Left cardiac atrium (tissue), 4 donors: ENCODE measurements at regions not wholly inside any gene's neighbourhood (a gene's known extent, or its start where the extent isn't known, plus 50 kb on each side); places are given as distances from the start of the nearest gene placed in this dataset.

Source experiments
- ATAC-seq, 2 donors: fragments of 200-7000 bp; cut with Tn5 transposase; one replicate each; pipeline ENCODE4 v1.9.1; 2020; ENCODE audit warnings: mild to moderate bottlenecking in 2 of 2, moderate library complexity in 2 of 2
- DNase-seq: peaks from one replicate; pipeline ENCODE4 v3.0.0-alpha.2; 2020
- intact Hi-C, 2 donors: fragments of 100-400 bp; cut with DNase I; formaldehyde crosslinking; loops; one replicate each; pipeline versions ENCODE4 v1.14.1 to v1.15.1; 2022 to 2023
- donor health status: DM: no; HTN: yes; CAD: no.
- donor health status: DM: no; HTN: yes; CAD: no; lungs with severe emphysema.
- donor health status: DM: yes; HTN: yes; CAD: no.
- donor health status: Dilated cardiomyopathy.

DNA sequence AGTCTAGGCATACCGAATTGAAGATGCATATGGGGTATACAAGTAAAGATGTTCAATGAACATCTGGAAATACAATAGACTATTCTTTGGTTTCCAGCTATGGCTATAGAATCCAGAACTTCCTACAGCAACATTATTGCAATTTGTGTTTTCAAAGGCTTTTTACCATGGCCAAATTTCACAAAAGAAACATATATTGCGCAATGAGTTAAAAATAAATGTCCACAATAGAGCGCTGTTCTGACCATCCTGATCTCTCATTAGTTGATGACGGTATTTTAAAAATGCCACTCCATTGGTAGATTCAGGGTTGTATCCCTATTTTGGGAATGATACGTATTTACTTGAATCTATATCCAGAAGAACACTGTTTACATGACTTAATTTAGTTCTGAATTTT is 139.2 kb downstream of the LINC00632 start:
- intact Hi-C loops = no loop called here
- no peak for ATAC-seq
- no peak for DNase-seq

- intact Hi-C loops = no loop called here
- no peak for DNase-seq
- ATAC-seq = no peak
Measured at GRCh38 chrX:140860718-140861117, 141.7 kb upstream of the SPANXB1 start.

GRCh38 chrX:140866446-140866845 is 135.9 kb upstream of the SPANXB1 start:
- DNase-seq (no peak), ATAC-seq (no peak)
- intact Hi-C loops = no loop called here

DNA sequence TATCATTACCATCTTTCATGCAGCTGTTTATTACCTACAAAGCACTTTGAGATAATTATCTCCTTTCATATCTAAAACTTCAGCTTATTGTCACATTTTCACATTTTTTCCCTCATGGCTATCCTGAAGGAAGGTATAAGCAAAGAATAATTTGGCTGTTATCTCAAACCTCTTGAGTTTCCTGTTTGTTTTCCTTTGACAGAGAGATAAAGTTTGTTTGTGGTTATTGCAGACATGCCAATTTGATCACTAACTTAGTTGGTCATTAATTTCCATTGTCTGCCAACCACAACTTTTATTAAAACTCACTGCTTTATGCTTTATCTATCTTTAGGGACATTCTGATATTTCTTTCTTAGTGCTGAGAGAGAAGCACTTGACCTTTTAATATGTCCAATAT is 89.8 kb upstream of the SPANXB1 start:
- no peak for ATAC-seq
- intact Hi-C loops = no loop called here
- no peak for DNase-seq

- no peak for ATAC-seq
- DNase-seq = no peak
- intact Hi-C loops = no loop called here
Measured at GRCh38 chrX:140913802-140914501, 88.4 kb upstream of the SPANXB1 start.

GRCh38 chrX:140916872-140917271 is 85.5 kb upstream of the SPANXB1 start:
- no peak for DNase-seq
- no peak for ATAC-seq
- intact Hi-C loops = no loop called here

DNA sequence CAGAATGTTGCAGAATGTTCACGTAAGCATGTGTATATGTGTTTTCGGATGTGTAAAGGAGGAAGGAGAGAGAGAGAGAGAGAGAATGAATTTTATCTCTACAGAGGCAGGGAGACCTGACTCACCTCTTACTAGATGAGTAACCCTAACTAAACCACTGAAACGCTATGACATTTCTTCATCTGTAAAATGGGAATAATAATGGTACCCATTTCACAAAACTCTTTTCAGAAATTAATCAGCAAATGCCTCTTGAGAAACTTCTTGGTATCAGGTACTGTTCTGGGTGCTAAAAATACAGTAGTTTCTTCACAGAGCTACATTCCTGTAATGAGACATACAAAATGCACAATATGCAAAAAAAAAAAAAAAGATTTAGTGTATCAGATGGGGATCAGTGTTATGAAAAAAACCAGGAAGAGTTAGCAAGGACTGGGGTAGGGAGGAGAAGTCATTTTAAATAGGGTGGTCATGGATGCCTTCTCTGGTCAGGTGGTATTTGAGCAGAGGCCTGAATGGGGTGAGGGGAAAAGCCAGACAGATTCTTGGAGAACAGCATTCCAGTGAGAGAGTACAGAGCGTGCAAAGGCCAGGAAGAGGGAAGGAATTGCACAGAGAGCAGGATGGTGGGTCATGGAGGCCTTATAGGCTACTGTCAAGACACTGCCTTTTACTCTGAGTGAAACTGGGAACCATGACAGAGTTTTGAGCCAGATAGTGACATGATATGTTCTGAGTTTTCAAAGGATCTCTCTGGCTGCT is 84.9 kb upstream of the SPANXB1 start:
- intact Hi-C loops = no loop called here
- no peak for ATAC-seq
- no peak for DNase-seq

- ATAC-seq (peak; percentile 42 to 68), DNase-seq (no peak)
- intact Hi-C loops = no loop called here
Measured at GRCh38 chrX:140918398-140919038, 83.9 kb upstream of the SPANXB1 start.

DNA sequence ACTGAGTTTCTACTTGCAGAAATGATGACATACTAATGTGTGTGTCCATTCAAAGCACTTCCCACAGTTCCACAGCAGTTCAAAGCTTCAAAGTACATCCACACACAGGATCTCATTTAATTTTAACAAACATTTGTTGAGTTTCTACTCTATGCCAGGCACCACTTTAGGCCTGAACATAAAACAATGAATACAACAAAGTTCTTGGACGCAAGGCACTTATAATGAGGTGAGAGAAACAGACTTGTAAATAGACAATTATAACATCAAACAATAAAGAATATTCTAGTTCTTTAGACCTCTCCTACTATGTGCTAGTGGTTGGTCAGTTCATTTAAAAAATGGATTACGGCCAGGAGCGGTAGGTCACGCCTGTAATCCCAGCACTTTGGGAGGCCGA is 82.0 kb upstream of the SPANXB1 start:
- intact Hi-C loops = no loop called here
- ATAC-seq (no peak), DNase-seq (no peak)

- ATAC-seq (no peak), DNase-seq (no peak)
- intact Hi-C loops = no loop called here
Measured at GRCh38 chrX:140923118-140923517, 79.3 kb upstream of the SPANXB1 start.

GRCh38 chrX:140928739-140929138 is 73.7 kb upstream of the SPANXB1 start:
- no peak for ATAC-seq
- intact Hi-C loops = no loop called here

GRCh38 chrX:140933016-140933415 is 69.4 kb upstream of the SPANXB1 start:
- intact Hi-C loops = no loop called here
- no peak for ATAC-seq
- DNase-seq = no peak

More at GRCh38 chrX:140928739-140929138, 73.7 kb upstream of the SPANXB1 start:
- DNase-seq = no peak

- intact Hi-C loops = no loop called here
- no peak for ATAC-seq
- DNase-seq = no peak
Measured at GRCh38 chrX:140933874-140934655, 68.3 kb upstream of the SPANXB1 start.

GRCh38 chrX:140943513-140943912 is 58.9 kb upstream of the SPANXB1 start:
- ATAC-seq = no peak
- DNase-seq = no peak
- intact Hi-C loops = no loop called here

GRCh38 chrX:140944710-140945109 is 57.7 kb upstream of the SPANXB1 start:
- DNase-seq (no peak), ATAC-seq (no peak)
- intact Hi-C loops = no loop called here

- intact Hi-C loops = no loop called here
- no peak for ATAC-seq
- DNase-seq = no peak
Measured at GRCh38 chrX:140948827-140949226, 53.6 kb upstream of the SPANXB1 start.

- no peak for ATAC-seq
- intact Hi-C loops = no loop called here
- DNase-seq = no peak
Measured at GRCh38 chrX:140949233-140949632, 53.2 kb upstream of the SPANXB1 start.
